Retinal pigment epithelial cell (primary cell): ENCODE measurements at regions not wholly inside any gene's neighbourhood (a gene's known extent, or its start where the extent isn't known, plus 50 kb on each side); places are given as distances from the start of the nearest gene placed in this dataset.
"Not testable (repeated sequence)": the region's sequence is repeated elsewhere in the genome, so short reads cannot be mapped to it uniquely, and the experiment has no call there.

Experiments used
- DNase-seq: peaks from one replicate; pipeline ENCODE4 v3.0.0-alpha.2; 2010; ENCODE audit warnings: low read depth
- H3K4me3 ChIP-seq: 2 replicates; pipeline ENCODE4 v1.5.1; 2011; ENCODE audit warnings: mild to moderate bottlenecking, low read length, control low read depth, moderate library complexity
- TF ChIP-seq, protein P1 (sequence below): conservative IDR thresholded peaks from 2 replicates; pipeline ENCODE4 v1.5.1; 2011; ENCODE audit warnings: low read depth, low read length, control low read depth, inconsistent platforms

DNA sequence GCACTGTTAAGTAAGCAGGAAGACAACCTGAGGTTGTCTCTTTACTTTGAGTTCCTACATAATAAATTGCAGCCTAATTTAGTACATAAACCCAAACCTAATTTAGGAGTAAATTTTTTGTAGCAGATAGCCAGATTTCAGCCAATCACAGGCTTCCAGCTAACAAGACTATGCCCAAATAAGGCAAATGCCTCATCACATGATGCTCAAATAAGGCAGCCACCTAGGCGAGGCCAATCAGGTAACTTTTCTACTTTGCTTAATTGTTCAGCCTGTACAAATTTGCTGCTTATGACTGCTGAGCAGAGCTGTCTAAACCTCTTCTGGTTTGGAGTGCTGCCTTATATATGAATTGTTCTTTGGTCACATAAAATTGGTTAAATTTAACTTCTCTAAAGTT is 1118.7 kb upstream of the TMEM132C start:
- no peak overlapping the region for H3K4me3 ChIP-seq
- TF ChIP-seq, protein P1, sequence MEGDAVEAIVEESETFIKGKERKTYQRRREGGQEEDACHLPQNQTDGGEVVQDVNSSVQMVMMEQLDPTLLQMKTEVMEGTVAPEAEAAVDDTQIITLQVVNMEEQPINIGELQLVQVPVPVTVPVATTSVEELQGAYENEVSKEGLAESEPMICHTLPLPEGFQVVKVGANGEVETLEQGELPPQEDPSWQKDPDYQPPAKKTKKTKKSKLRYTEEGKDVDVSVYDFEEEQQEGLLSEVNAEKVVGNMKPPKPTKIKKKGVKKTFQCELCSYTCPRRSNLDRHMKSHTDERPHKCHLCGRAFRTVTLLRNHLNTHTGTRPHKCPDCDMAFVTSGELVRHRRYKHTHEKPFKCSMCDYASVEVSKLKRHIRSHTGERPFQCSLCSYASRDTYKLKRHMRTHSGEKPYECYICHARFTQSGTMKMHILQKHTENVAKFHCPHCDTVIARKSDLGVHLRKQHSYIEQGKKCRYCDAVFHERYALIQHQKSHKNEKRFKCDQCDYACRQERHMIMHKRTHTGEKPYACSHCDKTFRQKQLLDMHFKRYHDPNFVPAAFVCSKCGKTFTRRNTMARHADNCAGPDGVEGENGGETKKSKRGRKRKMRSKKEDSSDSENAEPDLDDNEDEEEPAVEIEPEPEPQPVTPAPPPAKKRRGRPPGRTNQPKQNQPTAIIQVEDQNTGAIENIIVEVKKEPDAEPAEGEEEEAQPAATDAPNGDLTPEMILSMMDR: no peak

DNA sequence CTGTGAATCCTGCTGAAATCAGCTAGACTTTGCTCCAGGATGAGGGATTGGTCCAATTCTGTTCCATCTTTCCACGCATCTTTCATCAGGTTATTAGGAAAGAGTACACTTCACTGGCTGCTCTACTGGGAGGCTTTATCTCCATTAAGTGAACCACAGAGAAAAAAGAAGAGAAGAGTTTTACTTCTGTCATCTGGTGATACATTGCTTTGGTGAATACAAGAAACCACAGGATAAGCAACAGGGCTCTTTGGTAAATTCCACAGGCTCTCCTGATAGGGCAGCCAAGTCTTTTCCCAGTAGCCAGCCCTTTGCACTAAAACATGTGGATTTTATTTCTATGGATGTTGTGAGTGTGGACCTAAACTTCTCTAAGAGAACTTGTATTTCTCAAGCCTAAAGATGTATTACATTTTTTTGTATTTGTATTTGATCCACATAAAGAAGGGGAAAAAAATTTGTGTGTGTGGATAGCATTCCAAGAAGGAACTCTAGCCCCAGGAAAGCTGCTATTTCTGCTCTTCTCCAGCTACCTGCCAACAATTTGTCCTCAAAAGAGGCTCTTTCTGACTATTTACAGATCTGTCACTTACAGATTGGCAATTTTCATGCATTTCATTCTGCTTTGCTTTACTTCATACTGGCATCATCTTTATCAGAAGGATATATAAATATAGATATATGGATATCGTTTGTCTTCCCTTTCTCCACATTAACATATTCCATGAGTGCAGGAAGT is 1117.6 kb upstream of the TMEM132C start:
- TF ChIP-seq, protein P1: no peak
- no peak overlapping the region for H3K4me3 ChIP-seq
- no peak for DNase-seq

More for the DNA sequence above, 1118.7 kb upstream of the TMEM132C start:
- no peak for DNase-seq

DNA sequence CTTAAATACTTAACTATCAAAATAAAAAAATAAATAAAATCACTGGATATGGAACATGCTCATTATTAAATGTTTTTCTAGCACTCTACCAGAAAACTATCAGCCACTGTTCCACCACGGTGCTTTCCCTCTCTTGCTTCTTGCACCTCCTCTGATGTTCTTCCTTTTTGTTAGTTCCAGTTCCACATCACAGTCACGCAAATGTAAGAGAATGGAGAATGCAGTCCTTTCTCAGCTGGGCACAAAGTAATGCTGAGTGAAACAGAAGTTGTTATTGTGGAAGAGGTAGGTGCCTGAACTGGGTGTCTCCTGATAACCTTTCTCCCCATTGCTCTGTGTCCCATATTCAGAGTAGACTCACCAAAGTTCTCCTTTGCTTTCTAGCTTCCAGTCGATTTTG is 1116.9 kb upstream of the TMEM132C start:
- no peak for DNase-seq
- TF ChIP-seq, protein P1: no peak

DNA sequence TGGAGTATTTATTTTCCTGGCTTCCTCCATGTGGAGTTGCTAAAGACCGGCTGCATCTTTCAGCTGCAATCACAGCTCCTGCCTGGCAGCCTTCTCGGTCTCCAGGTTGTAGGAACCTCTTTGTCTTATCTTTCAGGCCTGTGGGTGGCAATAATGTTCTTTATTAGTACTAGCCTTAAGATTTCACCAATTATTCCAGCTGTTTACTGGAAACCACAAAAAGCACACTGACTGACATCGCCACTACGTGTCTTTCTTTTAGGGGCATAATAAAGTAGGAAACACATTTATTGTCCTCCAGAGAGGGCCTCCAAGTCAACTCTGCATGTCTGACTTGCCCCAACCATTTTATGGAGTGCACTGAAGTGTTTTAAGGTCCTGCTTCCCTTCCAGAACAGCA is 1116.5 kb upstream of the TMEM132C start:
- no peak overlapping the region for H3K4me3 ChIP-seq
- TF ChIP-seq, protein P1: no peak
- DNase-seq: no peak

More for the DNA sequence above, 1116.9 kb upstream of the TMEM132C start:
- H3K4me3 ChIP-seq: no peak overlapping the region

DNA sequence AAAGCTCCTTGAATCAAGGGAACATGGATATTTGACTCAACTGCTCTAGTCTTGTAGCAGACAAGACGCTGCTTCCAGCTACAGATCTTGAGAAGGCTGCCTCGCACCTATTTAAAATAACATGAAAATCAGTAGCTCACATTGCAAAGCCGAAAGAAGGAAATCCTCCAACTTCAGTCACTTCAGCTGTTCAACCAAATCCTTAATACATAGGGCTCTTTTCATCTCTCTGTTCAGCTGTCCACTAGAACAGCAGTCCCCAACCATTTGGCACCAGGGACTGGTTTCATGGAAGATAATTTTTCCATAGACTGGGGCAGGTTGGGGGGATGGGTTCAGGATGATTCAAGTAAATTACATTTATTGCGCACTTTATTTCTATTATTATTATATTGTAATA is 1116.0 kb upstream of the TMEM132C start:
- DNase-seq: no peak
- no peak overlapping the region for H3K4me3 ChIP-seq
- TF ChIP-seq, protein P1: no peak

DNA sequence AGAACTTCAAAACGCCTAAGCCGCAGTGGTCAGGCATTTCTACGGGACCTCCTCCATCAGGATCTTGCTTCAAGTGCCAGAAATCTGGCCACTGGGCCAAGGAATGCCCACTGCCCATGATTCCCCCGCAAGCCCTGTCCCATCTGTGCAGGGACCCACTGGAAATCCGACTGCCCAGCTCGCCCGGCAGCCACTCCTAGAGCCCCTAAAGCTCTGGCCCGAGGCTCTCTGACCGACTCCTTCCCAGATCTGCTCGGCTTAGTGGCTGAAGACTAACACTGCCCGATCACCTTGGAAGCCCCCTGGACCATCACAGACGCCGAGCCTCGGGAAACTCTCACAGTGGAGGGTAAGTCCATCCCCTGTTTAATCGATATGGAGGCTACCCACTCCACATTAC is 1113.0 kb upstream of the TMEM132C start:
- TF ChIP-seq, protein P1: no peak
- H3K4me3 ChIP-seq: no peak overlapping the region
- DNase-seq: no peak

DNA sequence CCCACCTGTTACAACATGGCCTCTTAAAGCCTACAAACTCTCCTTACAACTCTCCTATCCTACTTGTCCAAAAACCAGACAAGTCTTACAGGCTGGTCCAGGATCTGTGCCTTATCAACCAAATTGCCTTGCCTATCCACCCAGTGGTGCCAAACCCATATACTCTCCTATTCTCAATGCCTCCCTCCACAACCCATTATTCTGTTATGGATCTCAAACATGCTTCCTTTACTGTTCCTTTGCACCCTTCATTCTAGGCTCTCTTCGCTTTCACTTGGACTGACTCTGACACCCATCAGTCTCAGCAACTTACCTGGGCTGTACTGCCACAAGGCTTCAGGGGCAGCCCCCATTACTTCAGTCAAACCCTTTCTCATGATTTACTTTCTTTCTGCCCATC is 1112.1 kb upstream of the TMEM132C start:
- not testable (repeated sequence) for DNase-seq, H3K4me3 ChIP-seq

DNA sequence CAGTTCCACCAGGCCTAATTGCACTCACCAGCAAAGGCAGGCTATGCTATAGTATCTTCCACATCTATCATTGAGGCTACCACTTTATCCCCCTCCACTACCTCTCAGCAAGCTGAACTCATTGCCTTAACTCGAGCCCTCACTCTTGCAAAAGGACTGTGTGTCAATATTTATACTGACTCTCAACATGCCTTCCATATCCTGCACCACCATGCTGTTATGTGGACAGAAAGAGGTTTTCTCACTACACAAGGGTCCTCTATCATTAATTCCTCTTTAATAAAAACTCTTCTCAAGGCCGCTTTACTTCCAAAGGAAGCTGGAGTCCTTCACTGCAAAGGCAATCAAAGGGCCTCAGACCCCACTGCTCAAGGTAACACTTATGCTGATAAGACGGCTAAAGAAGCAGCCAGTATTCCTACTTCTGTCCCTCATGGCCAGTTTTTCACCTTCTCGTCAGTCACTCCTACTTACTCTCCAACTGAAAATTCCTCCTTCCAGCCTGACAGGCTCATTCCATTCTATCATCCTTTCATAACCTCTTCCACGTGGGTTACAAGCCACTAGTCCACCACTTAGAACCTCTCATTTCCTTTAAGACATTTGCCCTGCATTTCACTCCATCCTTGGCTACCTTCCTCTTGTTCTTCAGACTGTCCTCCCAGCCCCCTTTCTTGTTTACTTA is 1110.9 kb upstream of the TMEM132C start:
- not testable (repeated sequence) for H3K4me3 ChIP-seq, DNase-seq

DNA sequence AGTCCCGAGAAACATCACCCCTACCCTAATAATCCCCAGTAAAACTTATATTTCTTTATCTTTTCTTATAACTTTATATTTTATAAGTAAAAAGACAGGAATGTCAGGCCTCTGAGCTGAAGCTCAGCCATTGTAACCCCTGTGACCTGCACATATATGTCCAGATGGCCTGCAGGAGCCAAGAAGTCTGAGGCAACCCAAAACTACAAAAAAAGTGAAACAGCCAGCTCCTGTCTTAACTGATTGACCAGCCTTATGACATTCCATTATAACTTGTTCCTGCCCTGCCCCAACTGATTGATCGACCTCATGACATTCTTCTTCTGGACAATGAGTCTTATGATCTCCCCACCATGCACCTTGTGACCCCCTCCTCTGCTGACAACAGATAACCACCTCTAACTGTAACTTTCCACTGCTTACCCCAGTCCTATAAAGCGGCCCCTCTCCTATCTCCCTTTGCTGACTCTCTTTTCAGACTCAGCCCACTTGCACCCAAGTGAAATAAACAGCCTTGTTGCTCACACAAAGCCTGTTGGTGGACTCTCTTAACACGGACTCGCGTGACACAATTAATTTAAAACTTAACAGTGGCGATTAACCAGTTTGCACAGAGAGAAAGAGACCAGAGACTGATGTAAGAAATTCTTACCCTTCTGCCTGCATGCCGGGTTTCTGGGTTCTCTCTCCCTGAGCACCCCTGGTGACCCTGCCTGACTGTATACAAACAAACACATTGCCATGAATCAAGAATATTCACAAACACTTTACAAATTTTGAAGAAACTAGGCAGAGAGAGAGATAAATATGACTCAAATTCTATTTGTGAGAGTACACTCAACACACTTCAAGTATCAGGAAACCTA is 1109.2 kb upstream of the TMEM132C start:
- DNase-seq, H3K4me3 ChIP-seq: not testable (repeated sequence)
